Fibroblast of skin of left biceps (primary cell): ENCODE measurements at regions not wholly inside any gene's neighbourhood (a gene's known extent, or its start where the extent isn't known, plus 50 kb on each side); places are given as distances from the start of the nearest gene placed in this dataset.
"Not testable (repeated sequence)": the region's sequence is repeated elsewhere in the genome, so short reads cannot be mapped to it uniquely, and the experiment has no call there.

Experiments used
- DNase-seq, 2 experiments: peaks; one replicate each; pipeline ENCODE4 v3.0.0-alpha.2; 2013; ENCODE audit warnings: low read depth in 2 of 2

DNA sequence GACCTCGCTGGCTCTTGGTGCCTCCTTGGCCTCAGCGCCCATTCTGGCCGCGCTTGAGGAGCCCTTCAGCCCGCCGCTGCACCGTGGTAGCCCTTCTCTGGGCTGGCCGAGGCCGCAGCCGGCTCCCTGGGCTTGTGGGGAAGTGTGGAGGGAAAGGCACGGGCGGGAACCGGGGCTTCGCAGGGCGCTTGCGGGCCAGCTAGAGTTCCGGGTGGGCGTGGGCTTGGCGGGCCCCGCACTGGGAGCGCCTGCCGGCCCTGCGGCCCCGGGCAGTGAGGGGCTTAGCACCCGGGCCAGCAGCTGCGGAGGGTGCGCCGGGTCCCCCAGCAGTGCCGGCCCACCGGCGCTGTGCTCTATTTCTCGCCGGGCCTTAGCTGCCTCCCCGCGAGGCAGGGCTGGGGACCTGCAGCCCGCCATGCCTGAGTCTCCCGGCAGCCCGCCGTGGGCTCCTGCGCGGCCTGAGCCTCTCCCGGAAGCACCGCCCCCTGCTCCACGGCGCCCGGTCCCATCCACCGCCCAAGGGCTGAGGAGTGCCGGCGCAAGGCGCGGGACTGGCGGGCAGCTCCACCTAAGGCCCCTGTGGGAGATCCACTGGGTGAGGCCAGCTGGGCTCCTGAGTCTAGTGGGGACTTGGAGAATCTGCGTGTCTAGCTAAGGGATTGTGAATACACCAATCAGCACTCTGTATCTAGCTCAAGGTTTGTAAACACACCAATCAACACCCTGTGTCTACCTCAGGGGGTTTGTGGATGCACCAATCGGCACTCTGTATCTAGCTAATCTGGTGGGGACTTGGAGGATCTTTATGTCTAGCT is 141.1 kb downstream of the SLCO4C1 start:
- not testable (repeated sequence) for DNase-seq

- no peak for DNase-seq
Observed at GRCh38 chr5:102154291-102154690, 141.8 kb downstream of the SLCO4C1 start.

DNA sequence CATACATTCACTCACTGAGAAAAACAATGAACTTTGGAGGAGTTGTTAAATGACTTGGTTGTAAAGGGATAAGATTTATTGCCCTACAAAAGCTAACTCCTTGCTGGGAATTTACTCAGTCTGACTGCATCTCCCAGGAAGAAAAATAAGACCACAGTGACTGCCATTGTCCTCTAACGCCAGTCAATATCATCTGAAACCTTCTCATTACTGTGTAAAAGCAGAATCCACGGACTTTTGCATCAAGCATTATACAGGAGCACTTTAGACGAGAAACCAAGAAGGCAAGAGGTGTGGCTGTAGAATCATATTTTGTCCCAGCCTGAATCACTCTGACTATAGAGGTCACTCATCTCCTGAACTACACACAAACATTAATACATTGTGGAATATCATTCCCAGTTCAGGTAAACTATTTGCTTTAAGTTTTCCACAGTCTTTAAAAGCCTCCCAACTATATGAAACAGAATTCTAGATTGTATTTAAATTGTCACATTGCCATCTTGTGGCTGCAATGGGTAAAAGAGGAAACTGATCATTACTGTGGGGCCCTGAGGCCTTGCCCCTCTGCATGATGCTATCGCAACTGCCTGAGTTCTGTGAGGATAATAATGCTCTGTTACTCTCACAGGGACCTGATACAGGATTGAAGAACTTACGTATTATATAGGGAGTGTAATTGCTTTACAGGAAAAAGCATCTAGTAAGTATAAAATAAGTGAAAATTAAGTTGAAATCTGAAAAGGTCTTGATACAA is 142.9 kb downstream of the SLCO4C1 start:
- no peak for DNase-seq

- DNase-seq, result no peak
Observed at GRCh38 chr5:102139029-102139428, 157.1 kb downstream of the SLCO4C1 start.

- DNase-seq, result no peak
Observed at GRCh38 chr5:102138243-102138653, 157.8 kb downstream of the SLCO4C1 start.

DNA sequence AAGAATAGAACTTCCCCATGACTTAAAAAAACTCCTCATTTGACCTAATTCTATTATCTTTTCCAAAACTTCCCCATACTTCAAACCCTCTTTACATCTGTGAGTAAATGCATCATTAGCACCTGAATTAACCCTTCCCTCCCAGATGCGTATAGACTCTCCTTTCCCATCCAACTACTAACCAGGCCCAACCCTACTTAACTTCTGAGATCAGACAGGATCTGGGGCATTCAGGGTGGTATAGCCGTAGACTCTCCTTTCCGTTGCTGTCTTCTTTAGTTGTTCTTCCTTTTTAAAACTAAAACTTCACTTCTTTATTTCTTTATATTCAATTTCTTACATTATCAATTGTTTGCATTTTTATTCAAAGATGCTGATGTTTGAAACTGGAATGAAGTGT is 165.2 kb downstream of the SLCO4C1 start:
- no peak for DNase-seq

- no peak for DNase-seq
Observed at GRCh38 chr5:102130386-102130785, 165.7 kb downstream of the SLCO4C1 start.

DNA sequence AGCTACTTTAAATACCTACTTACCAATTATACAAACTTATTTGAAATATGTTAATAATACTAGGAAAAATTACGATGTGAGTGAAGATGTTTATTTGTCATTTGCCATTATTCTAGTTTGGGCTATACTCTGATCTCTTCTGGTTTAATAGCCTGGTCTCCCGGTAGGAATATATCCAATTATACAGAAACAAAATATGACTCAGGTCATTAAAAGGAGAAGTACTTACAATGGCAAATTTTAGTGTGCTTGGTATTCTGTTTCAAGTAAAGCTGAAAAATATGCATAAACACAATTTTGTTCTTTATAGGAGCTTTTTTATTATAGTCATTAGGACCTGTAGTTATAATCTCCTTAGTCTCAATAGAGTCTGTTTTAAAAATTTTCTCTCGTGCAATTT is 176.8 kb downstream of the SLCO4C1 start:
- DNase-seq, result no peak

- no peak for DNase-seq
Observed at GRCh38 chr5:102115736-102116135, 180.3 kb downstream of the SLCO4C1 start.

DNA sequence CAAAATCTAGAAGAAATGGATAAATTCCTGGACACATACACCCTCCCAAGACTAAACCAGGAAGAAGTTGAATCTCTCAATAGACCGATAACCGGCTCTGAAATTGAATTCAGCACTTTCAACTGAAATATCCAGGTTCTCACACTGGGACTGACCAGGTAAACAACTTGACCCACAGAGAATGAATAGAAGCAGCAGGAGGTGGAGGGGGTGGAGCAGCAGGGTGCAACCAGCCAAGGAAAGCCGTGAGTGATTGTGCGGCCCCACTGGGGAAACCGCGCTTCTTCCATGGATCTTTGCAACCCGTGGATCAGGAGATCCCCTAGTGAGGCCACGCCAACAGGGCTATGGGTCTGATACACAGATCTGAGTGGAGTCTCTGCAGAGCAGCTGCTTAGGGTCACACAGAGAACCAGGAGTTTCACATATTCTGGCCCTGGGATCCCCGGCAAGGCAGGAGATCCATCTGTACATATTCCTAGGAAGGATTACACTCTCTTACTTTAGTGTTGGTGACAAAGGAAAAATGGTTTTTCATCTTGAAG is 181.5 kb downstream of the SLCO4C1 start:
- DNase-seq, result no peak

GRCh38 chr5:102107865-102108264 is 188.2 kb downstream of the SLCO4C1 start:
- no peak for DNase-seq

DNA sequence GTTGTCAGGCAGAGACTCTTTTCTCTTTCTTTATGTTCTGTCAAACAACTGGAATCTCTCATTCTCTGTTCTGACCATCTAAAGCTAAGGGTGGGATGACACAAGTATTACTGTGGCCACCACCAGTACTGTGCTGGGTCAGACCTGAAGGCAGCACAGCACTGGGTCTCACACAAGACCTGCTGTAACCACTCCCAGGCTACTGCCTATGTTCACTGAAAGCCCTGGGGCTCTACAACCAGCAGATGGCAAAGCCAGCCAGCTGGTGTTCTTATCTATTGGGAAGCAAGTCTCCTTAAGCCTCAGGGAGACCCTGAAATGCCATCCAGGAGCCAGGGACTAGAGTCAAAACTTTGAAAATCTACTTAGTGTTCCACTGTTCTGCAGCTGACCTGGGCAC is 189.5 kb downstream of the SLCO4C1 start:
- DNase-seq, result no peak

GRCh38 chr5:102099766-102100331 is 196.2 kb downstream of the SLCO4C1 start:
- DNase-seq, result no peak

DNA sequence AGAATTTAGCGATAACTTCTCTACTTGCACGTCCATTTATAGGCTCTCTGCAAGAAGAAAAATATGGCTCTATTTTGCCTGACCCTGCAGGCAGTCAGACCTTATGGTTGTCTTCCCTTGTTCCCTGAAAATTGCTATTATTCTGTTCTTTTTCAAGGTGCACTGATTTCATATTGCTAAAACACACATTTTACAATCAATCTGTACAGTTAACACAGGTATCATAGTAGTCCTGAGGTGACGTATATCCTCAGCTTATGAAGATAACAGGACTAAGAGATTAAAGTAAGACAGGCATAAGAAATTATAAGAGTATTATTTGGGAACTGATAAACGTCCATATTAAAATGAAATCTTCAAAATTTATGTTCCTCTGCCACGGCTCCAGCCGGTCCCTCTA is 197.0 kb downstream of the SLCO4C1 start:
- DNase-seq, result not testable (repeated sequence)

DNA sequence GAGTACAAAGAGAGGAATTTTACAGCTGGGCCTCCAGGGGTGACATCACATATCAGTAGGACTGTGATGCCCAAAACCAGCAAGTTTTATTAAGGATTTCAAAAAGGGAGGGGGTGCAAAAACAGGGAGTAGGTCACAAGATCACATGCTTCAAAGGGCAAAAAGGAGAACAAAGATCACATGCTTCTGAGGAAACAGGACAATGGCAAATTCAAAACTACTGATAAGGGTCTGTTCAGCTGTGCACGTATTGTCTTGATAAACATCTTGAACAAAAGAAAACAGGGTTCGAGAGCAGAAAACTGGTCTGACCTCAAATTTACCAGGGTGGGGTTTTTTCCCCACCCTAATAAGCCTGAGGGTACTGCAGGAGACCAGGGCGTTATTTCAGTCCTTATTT is 197.5 kb downstream of the SLCO4C1 start:
- DNase-seq, result not testable (repeated sequence)

DNA sequence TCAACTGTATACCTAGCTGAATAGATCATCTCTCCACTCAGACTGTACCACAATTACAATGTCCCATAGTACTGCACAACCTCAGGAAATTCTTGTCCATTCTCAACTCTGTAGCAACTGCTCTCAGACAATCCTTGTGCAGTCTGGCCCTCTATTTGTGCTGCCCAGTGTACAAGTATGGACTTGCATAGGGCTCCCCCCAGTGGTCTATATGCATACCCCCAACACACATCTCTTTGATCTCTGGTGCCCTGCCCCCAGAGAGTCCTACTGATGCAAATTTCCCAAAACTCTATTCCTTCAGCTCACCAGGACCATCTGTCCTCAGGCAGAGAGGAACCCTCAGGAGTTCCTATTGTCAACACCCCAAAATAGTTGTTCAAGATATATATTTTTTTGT is 205.3 kb downstream of the SLCO4C1 start:
- no peak for DNase-seq

DNA sequence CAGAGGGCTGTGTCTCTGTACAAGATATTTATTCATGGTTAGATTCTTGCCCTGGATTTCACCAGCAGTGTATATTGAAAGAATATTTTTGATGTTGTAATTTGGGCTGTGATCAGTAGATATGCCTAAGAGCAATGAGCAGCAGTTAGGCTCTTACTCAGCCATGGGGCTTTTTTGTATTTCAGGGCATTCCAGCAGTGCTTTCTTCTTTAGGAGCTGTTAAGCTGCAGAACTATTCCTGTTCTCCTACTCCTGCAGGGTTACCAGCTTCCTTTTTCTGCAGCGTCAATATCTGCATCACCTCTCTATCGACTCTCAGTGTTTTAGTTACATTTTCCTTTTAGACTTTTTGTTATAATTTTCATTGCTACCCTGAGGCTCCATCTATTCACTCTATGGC is 206.2 kb downstream of the SLCO4C1 start:
- no peak for DNase-seq

DNA sequence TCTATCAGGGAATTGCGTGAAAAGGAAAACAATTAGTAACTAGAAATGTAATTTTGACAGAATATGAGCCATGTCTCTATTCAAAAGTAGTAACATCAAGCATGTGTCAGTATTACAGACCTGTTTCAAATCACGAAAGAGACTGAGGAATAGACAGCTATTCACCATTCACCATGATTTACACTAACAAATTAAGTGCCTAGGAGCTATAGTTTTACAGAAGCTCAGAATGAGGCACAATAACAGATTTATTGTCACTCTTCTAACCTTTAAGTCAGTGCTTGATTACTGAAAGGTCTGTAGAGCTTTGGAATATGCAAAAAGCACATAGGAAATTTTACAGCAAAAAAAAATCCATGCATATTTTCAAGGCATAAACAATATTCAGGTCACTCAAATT is 208.2 kb downstream of the SLCO4C1 start:
- DNase-seq, result no peak

DNA sequence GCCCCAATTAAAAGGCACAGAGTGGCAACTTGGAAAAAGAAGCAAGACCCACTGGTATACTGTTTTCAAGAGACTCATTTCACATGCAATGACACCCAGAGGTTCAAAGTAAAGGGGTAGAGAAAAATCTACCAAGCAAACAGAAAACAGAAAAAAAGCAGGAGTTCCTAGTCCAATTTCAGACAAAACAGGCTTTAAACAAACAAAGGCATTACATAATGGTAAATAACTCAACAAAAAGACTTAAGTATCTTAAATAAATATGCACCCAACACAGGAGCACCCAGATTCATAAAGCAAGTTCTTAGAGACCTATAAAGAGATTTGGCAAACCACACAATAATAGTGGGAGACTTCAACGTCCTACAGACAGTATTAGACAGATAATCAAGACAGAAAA is 215.8 kb downstream of the SLCO4C1 start:
- no peak for DNase-seq

DNA sequence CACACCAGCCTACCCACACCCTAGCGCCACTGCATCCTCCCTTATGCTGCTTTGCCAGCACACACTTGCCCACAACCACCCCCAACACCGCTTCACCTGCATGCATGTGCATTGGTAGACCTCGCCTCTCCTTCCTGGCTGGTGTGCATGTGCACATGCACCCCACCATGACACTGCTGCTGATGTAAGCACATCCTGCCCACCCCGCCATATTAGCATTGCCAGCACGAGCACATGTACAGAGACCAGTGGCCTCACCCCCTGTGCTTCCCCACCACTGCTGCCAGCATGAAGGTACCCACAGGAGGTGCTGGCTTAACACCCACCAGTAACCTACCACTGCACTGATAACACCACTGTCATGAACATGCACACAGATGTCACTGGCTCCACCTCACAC is 218.2 kb downstream of the SLCO4C1 start:
- DNase-seq, result no peak

DNA sequence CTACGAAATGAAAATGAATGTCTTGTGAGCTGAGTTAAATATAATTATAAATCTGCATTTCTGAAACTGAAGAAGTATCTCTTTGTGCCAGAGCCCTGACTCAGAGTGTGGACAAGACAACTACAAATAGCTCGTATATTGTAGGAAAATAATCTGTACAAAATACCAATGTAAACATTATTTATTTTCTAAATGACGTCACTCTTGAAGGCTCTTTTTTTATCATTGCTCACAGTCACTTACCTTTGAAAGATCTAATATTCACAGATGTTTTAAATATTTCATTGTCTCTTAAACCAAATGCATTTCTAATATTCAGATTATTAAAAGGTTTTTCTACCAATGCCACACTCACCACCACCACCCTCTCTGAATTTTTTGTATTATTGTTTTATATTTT is 226.1 kb downstream of the SLCO4C1 start:
- DNase-seq, result no peak

GRCh38 chr5:102068870-102069269 is 227.2 kb downstream of the SLCO4C1 start:
- DNase-seq, result no peak

GRCh38 chr5:102049517-102049916 is 246.6 kb downstream of the SLCO4C1 start:
- DNase-seq, result no peak
